Nephron (organoid): ENCODE measurements at regions not wholly inside any gene's neighbourhood (a gene's known extent, or its start where the extent isn't known, plus 50 kb on each side); places are given as distances from the start of the nearest gene placed in this dataset.

ENCODE experiments used
- H3K27ac Mint-ChIP-seq, 3 experiments: 2 replicates each; pipeline ENCODE4 v1.8.0; 2020; ENCODE audit warnings: mixed read lengths in 3 of 3, mild to moderate bottlenecking in 2 of 3, moderate library complexity in 1 of 3
- H3K27me3 Mint-ChIP-seq: 2 replicates; pipeline ENCODE4 v1.8.0; 2021; ENCODE audit warnings: low read depth, mild to moderate bottlenecking, moderate library complexity, mixed read lengths
- H3K36me3 Mint-ChIP-seq: 2 replicates; pipeline ENCODE4 v1.8.0; 2020; ENCODE audit warnings: low read depth, mixed read lengths
- H3K4me1 Mint-ChIP-seq: 2 replicates; pipeline ENCODE4 v1.8.0; 2020; ENCODE audit warnings: mixed read lengths
- H3K4me3 Mint-ChIP-seq, 3 experiments: 2 replicates each; pipeline ENCODE4 v1.8.0; 2020; ENCODE audit warnings: mild to moderate bottlenecking in 3 of 3, mixed read lengths in 3 of 3, moderate library complexity in 2 of 3
- H3K9me3 Mint-ChIP-seq: 2 replicates; pipeline ENCODE4 v1.8.0; 2020; ENCODE audit warnings: mixed read lengths
- TF ChIP-seq, protein P1 (sequence below), 3 experiments: fragments of 200-600 bp; sonication (generic); IDR thresholded peaks; one replicate each; pipeline ENCODE4 v1.5.0; 2021; ENCODE audit warnings: antibody characterized with exemption in 3 of 3; ENCODE audit not compliant: unreplicated experiment in 3 of 3

DNA sequence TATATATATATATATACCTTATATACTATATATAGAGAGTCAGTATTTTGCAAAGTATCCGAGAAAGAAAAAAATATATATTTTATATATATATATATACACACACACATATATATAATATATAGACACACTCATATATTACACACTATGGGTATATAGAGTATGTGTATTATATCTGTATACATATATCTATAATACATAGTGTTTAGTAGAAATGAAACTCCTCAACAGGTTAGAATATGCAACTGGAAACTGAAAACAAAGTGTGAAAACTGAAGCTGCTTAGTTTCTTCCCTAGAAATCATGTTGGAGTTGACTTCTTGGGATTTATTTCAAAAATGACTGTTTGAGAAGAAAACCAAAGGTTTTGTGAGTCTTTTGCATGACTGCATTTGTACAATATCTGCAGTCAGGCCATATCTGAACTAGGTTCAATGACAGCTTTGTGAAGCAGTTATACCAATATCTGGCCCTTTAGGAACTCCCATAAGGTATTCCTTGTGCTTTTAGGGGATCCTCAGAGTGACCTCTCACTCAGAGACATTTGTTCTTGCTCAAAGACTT lies 284.1 kb downstream of the CASP12 start:
- Mint-ChIP-seq H3K4me3 (no peak overlapping the region), H3K36me3 (no peaks in the 10 kb centered on the region), H3K9me3 (peaks cover 21% of the 10 kb centered on the region), H3K4me1 (peaks cover 8% of the 10 kb centered on the region), H3K27ac (no peak overlapping the region), H3K27me3 (no peaks in the 10 kb centered on the region)
- TF ChIP-seq, protein P1, sequence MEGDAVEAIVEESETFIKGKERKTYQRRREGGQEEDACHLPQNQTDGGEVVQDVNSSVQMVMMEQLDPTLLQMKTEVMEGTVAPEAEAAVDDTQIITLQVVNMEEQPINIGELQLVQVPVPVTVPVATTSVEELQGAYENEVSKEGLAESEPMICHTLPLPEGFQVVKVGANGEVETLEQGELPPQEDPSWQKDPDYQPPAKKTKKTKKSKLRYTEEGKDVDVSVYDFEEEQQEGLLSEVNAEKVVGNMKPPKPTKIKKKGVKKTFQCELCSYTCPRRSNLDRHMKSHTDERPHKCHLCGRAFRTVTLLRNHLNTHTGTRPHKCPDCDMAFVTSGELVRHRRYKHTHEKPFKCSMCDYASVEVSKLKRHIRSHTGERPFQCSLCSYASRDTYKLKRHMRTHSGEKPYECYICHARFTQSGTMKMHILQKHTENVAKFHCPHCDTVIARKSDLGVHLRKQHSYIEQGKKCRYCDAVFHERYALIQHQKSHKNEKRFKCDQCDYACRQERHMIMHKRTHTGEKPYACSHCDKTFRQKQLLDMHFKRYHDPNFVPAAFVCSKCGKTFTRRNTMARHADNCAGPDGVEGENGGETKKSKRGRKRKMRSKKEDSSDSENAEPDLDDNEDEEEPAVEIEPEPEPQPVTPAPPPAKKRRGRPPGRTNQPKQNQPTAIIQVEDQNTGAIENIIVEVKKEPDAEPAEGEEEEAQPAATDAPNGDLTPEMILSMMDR (IDR thresholded peaks at IDR 0.05; ENCODE audit: unreplicated experiment in 3 of 3) = no peak

DNA sequence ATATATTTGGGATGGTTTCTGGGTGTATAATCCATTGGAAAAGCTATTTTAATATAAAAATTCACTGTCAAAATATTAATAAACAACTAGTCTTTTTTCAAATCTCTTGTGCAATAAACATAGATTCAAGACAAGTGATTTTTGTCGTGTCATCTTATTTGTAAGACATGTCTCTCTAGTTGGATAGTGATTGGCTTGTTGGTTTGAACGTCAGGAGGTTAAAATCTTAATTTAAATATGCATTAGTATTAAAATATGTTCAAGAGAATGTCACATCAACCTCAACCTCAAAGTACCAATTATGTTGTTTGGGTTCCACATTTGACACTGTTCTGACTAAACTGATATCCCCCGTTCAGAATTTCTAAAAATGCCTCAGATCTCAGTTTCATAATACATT lies 287.6 kb downstream of the CASP12 start:
- H3K9me3 Mint-ChIP-seq = peaks cover 5% of the 10 kb centered on the region
- H3K4me1 Mint-ChIP-seq = peaks cover 10% of the 10 kb centered on the region
- TF ChIP-seq, protein P1 (IDR thresholded peaks at IDR 0.05; ENCODE audit: unreplicated experiment in 3 of 3) = no peak
- H3K27ac Mint-ChIP-seq = no peak overlapping the region
- H3K4me3 Mint-ChIP-seq = no peak overlapping the region
- no peaks in the 10 kb centered on the region for H3K36me3 Mint-ChIP-seq
- no peaks in the 10 kb centered on the region for H3K27me3 Mint-ChIP-seq

DNA sequence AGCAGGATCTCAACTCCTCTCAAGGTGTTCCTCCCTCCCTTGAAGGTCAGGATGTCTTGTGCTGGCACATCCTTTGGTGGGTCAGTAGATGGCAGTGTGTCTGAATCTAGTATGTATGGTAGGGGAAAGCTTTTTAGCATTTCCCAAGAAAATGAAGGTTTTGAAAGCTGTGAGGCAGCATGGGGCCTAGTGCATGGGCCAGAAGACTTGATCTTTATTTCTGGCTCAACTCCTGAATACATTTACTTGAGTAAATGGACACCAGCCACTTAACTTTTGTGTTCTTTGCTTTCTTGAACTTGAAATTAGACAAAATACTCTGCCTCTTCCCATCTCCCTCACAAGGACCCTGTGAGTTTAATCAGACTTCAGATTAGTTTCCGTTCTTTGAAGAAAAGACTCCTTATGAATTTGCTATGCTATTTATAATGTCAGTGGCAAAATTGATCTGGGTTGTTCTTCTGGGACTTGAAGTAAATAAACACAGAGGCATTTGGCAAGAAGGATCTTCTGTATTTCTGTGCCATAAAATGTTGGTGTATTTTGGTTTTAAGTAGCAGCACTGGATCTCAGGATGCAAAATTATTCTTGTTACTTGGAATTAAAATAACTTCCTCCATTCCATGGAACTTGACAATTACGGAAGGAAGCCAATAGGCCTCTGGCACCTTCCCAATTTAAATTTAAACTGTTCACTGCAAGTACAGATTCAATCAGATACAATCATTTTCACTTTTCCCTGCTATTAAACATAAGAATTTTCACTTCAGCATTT lies 288.8 kb downstream of the CASP12 start:
- Mint-ChIP-seq H3K27me3 (no peaks in the 10 kb centered on the region), H3K9me3 (no peaks in the 10 kb centered on the region), H3K36me3 (no peaks in the 10 kb centered on the region)

DNA sequence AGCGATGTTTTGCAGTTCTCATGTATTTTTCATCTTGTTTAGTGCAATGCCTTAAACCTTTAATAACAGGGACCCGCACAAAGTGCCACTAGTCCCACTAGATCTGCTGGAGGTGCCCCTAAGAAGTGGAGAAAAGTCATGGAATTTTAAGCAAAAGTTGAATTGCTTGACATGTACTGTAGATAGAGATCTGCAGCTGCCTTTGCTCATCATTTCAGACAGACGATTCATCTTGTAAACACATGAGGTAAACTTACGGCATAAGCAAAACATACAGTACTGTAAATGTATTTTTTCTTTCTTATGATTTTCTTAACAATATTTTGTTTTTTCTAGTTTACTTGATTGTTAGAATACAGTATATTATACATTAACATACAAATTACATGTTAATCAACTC lies 295.6 kb downstream of the CASP12 start:
- TF ChIP-seq, protein P1 (IDR thresholded peaks at IDR 0.05; ENCODE audit: unreplicated experiment in 3 of 3) = no peak
- no peaks in the 10 kb centered on the region for H3K4me1 Mint-ChIP-seq
- no peaks in the 10 kb centered on the region for H3K27me3 Mint-ChIP-seq

More for the DNA sequence above, 288.8 kb downstream of the CASP12 start:
- H3K27ac Mint-ChIP-seq = peak overlapping the region in 2 of 3 experiments; percentile 18 to 69
- peaks cover 10% of the 10 kb centered on the region for H3K4me1 Mint-ChIP-seq
- H3K4me3 Mint-ChIP-seq = no peak overlapping the region
- TF ChIP-seq, protein P1 (IDR thresholded peaks at IDR 0.05; ENCODE audit: unreplicated experiment in 3 of 3) = peak; percentile 45 to 61 (median 59)

DNA sequence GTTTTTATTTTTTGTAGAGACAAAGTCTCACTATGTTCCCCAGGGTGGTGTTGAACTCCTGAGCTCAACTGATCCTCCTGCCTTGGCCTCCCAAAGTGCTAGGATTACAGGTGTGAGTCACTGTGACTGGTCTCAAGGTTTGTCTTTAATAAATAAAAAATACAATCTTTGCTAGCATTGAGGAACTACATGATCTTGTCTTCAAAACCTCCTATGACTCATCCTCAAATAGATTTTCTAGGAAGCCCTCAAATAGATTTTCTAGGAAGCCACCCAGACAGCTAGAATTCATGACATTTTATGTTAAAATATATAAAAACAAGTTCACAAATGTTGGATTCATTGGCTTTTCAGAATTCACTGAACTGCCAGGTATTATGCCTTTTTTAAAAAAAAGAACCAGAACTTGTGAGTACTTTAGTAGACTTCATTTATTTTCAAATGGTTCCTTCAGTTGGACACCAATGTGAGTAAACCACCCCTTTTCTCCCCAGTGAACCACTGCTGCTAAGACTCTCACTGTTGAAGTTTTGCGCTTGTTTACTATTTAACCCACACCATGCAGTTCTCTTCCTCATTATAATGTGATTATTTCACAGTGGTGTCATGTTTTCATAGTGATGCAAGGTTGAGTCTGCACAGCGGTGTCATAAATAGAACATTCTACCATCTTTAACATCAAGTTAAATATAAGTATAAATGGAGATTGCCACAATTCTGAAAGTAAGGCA lies 303.9 kb downstream of the CASP12 start:
- Mint-ChIP-seq H3K36me3 (no peaks in the 10 kb centered on the region), H3K9me3 (no peaks in the 10 kb centered on the region), H3K27ac (no peak overlapping the region), H3K27me3 (no peaks in the 10 kb centered on the region), H3K4me1 (no peaks in the 10 kb centered on the region), H3K4me3 (no peak overlapping the region)
- TF ChIP-seq, protein P1 (IDR thresholded peaks at IDR 0.05; ENCODE audit: unreplicated experiment in 3 of 3) = no peak

More for the DNA sequence above, 295.6 kb downstream of the CASP12 start:
- no peak overlapping the region for H3K27ac Mint-ChIP-seq
- H3K36me3 Mint-ChIP-seq = no peaks in the 10 kb centered on the region
- peaks cover 5% of the 10 kb centered on the region for H3K9me3 Mint-ChIP-seq
- H3K4me3 Mint-ChIP-seq = no peak overlapping the region
